ENCODE measurements at regions not wholly inside any gene's neighbourhood (a gene's known extent, or its start where the extent isn't known, plus 50 kb on each side); places are given as distances from the start of the nearest gene placed in this dataset.
A peak's percentile ranks its signal among the peaks of the same experiment; 100 is the strongest.

GRCh38 chr9:108673386-108673785 lies 182.4 kb downstream of the ACTL7B start:
- DNase-seq (ENCODE audit: low spot score) = peak; percentile 72
- ChIA-PET CTCF (interaction anchor here (0.6 to 1.0 kb wide), 3 partner anchors 11 to 72 kb away, joined by 3 to 4 read pairs (median 3); no protein-coding TSS in a partner anchor), POLR2A (ENCODE audit: low non-redundant PET) (no interaction called here)
- H3K27ac ChIP-seq = no peak overlapping the region
- no peak for TF ChIP-seq CTCF (conservative IDR thresholded peaks at IDR 0.05; ENCODE audit: low read depth)

- TF ChIP-seq CTCF (conservative IDR thresholded peaks at IDR 0.05; ENCODE audit: low read depth) = no peak
- ChIA-PET POLR2A (ENCODE audit: low non-redundant PET) (no interaction called here), CTCF (interaction anchor here (1.0 kb wide), 1 partner anchor 11 kb away, joined by 3 read pairs; no protein-coding TSS in a partner anchor)
- DNase-seq (ENCODE audit: low spot score) = peak; percentile 47
- peak overlapping the region; percentile 83 for H3K27ac ChIP-seq
These were observed 183.2 kb downstream of the ACTL7B start for GRCh38 chr9:108672475-108673190.

- no peak for TF ChIP-seq CTCF (conservative IDR thresholded peaks at IDR 0.05; ENCODE audit: low read depth)
- CTCF ChIA-PET = interaction anchor here (0.6 to 1.1 kb wide), 4 partner anchors 17 to 256 kb away, joined by 3 to 5 read pairs (median 4); no protein-coding TSS in a partner anchor
- peak overlapping the region; percentile 83 for H3K27ac ChIP-seq
- POLR2A ChIA-PET (ENCODE audit: low non-redundant PET) = no interaction called here
- peak; percentile 96 for DNase-seq (ENCODE audit: low spot score)
These were observed 184.0 kb downstream of the ACTL7B start for GRCh38 chr9:108671794-108672193.

GRCh38 chr9:108671176-108671575 lies 184.6 kb downstream of the ACTL7B start:
- H3K27ac ChIP-seq = peak overlapping the region; percentile 83
- peak; percentile 86 for DNase-seq (ENCODE audit: low spot score)
- CTCF ChIA-PET = interaction anchor here (0.7 to 1.2 kb wide), 7 partner anchors 9 to 1237 kb away, joined by 3 to 5 read pairs (median 3); no protein-coding TSS in a partner anchor
- POLR2A ChIA-PET (ENCODE audit: low non-redundant PET) = no interaction called here
- no peak; the same call in 1 of the 2 replicates for TF ChIP-seq CTCF (conservative IDR thresholded peaks at IDR 0.05; ENCODE audit: low read depth)

- DNase-seq (ENCODE audit: low spot score) = no peak
- TF ChIP-seq CTCF (conservative IDR thresholded peaks at IDR 0.05; ENCODE audit: low read depth) = no peak
- CTCF ChIA-PET = interaction anchor here (0.7 kb wide), 1 partner anchor 81 kb away, joined by 3 read pairs; no protein-coding TSS in a partner anchor
- peak overlapping the region; percentile 41; the same call in 1 of the 2 replicates for H3K27ac ChIP-seq
- POLR2A ChIA-PET (ENCODE audit: low non-redundant PET) = no interaction called here
These were observed 186.8 kb downstream of the ACTL7B start for GRCh38 chr9:108668938-108669335.

GRCh38 chr9:108668191-108668937 lies 187.4 kb downstream of the ACTL7B start:
- TF ChIP-seq CTCF (conservative IDR thresholded peaks at IDR 0.05; ENCODE audit: low read depth) = no peak
- H3K27ac ChIP-seq = peak overlapping the region; percentile 41; the same call in 1 of the 2 replicates
- DNase-seq (ENCODE audit: low spot score) = no peak
- ChIA-PET CTCF (interaction anchor here (0.7 kb wide), 1 partner anchor 82 kb away, joined by 3 read pairs; no protein-coding TSS in a partner anchor), POLR2A (ENCODE audit: low non-redundant PET) (no interaction called here)
